PFSK-1 (cell line): ENCODE measurements at regions not wholly inside any gene's neighbourhood (a gene's known extent, or its start where the extent isn't known, plus 50 kb on each side); places are given as distances from the start of the nearest gene placed in this dataset.

ENCODE experiments used
- FOXP2 ChIP-seq: optimal IDR thresholded peaks from 2 replicates; pipeline ENCODE3; 2011; ENCODE audit warnings: borderline replicate concordance, control low read depth, inconsistent platforms; ENCODE audit not compliant: insufficient read depth; ENCODE audit errors: extremely low read length, extremely low read depth
- POLR2AphosphoS5 ChIP-seq: IDR thresholded peaks from 2 replicates; pipeline ENCODE4 v1.6.1; 2012; ENCODE audit warnings: low read depth, mild to moderate bottlenecking, control low read depth, low read length, moderate library complexity
- REST ChIP-seq, 2 experiments: IDR thresholded peaks; 2 replicates each; pipeline versions ENCODE4 v1.6.1 to v1.8.0; 2011 to 2012; ENCODE audit warnings: low read depth in 2 of 2, low read length in 2 of 2, control low read depth in 1 of 2, inconsistent platforms in 1 of 2, mild to moderate bottlenecking in 1 of 2, moderate library complexity in 1 of 2; ENCODE audit not compliant: insufficient read depth in 1 of 2
- SIN3A ChIP-seq: IDR thresholded peaks from 2 replicates; pipeline ENCODE4 v1.6.1; 2012; ENCODE audit warnings: mild to moderate bottlenecking, low read length, moderate library complexity, borderline replicate concordance; ENCODE audit not compliant: insufficient read depth
- TAF1 ChIP-seq: IDR thresholded peaks from 2 replicates; pipeline ENCODE4 v1.6.1; 2012; ENCODE audit warnings: low read length, control low read depth, borderline replicate concordance; ENCODE audit not compliant: insufficient read depth

- no peak for TF ChIP-seq SIN3A
- TF ChIP-seq FOXP2, result no peak
- no peak for TF ChIP-seq POLR2AphosphoS5
- TF ChIP-seq REST (IDR thresholded peaks at IDR 0.05; ENCODE audit: insufficient read depth in 1 of 2, low read depth in 2 of 2, low read length in 2 of 2), result no peak
- TF ChIP-seq TAF1, result no peak
These were observed 180.4 kb upstream of the ITGA1 start for GRCh38 chr5:52607227-52607824.

DNA sequence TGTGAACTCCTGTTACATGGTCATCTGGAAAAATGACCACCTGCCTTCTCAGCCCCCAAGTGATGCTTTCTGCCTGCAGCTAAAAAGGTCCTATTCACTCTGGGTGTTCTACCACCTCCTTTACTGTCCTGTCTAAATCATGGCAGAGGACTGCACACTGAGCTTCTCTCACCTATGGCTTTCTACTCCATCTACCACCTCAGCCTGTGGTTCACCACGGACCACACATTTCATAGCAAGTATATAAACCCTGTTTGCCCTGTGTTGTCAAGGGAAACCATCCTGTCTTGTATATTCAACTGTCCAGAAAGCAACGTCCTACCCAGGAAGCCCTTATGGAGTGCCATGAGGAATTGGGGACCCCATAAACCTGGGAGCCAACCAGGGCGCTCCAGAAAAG is 167.4 kb upstream of the ITGA1 start:
- no peak for TF ChIP-seq SIN3A
- no peak for TF ChIP-seq REST (IDR thresholded peaks at IDR 0.05; ENCODE audit: insufficient read depth in 1 of 2, low read depth in 2 of 2, low read length in 2 of 2)
- TF ChIP-seq FOXP2, result no peak
- no peak for TF ChIP-seq TAF1
- no peak for TF ChIP-seq POLR2AphosphoS5

DNA sequence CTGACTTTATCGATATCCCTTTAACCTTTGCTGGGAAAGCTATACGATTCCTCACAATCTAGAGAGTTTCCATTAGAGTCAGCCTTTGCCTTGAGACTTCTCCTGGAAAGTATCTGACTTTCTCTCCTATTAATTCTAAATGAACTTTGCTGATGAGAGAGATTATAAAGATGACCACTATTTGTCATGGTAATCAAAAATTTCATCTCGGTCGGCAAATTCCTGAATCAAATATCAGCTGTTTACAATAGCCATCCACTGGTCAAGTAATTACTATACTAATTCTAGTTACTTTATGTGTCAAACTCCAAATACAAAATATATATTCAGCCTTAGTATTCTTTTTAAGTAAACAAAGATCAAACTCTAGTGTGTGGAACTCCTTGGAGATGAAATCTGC is 164.4 kb upstream of the ITGA1 start:
- TF ChIP-seq SIN3A (no peak), FOXP2 (no peak), POLR2AphosphoS5 (no peak), REST (IDR thresholded peaks at IDR 0.05; ENCODE audit: insufficient read depth in 1 of 2, low read depth in 2 of 2, low read length in 2 of 2) (no peak), TAF1 (no peak)

- TF ChIP-seq SIN3A, result no peak
- TF ChIP-seq REST (IDR thresholded peaks at IDR 0.05; ENCODE audit: insufficient read depth in 1 of 2, low read depth in 2 of 2, low read length in 2 of 2), result no peak
- no peak for TF ChIP-seq POLR2AphosphoS5
- TF ChIP-seq TAF1, result no peak
- TF ChIP-seq FOXP2, result no peak
These were observed 163.4 kb upstream of the ITGA1 start for GRCh38 chr5:52624291-52624690.

DNA sequence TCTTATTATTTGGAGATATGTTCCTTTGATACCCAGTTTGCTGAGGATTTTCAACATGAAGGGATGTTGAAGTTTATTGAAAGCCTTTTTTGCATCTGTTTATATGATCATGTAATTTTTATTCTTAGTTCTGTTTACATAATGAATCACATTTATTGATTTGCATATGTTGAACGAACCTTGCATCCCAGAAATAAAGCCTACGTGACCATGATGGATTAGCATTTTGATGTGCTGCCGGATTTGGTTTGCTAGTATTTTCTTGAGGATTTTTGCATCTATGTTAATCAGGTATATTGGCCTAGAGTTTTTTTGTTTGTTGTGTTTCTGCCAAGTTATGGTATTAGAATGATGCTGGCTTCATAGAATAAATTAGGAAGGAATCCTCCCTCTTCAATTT is 161.4 kb upstream of the ITGA1 start:
- TF ChIP-seq REST (IDR thresholded peaks at IDR 0.05; ENCODE audit: insufficient read depth in 1 of 2, low read depth in 2 of 2, low read length in 2 of 2) (no peak), FOXP2 (no peak), SIN3A (no peak), TAF1 (no peak), POLR2AphosphoS5 (no peak)
